ENCODE measurements at regions not wholly inside any gene's neighbourhood (a gene's known extent, or its start where the extent isn't known, plus 50 kb on each side); places are given as distances from the start of the nearest gene placed in this dataset.

DNA sequence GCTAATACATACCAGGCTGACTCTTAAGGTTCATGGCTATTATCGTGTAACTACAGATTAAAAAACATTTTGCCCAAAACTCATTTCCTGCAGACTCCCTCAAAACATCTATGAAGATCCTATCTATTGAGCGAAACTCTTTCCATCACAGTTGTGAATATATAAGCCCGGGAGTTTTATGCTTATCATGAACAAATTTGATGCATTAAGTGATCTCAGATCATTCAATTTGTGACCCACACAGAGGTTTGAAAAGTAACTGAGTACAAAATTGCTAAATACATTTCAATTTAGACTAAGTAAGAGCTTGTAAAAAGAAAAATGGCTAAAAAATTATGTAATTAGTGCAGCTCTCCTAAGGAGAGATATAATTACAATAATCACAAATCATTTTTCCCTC is 1228.8 kb upstream of the TENM4 start:
- DNase-seq (ENCODE audit: low spot score): no peak

GRCh38 chr11:80668039-80668438 is 1227.2 kb upstream of the TENM4 start:
- DNase-seq (ENCODE audit: low spot score): no peak

DNA sequence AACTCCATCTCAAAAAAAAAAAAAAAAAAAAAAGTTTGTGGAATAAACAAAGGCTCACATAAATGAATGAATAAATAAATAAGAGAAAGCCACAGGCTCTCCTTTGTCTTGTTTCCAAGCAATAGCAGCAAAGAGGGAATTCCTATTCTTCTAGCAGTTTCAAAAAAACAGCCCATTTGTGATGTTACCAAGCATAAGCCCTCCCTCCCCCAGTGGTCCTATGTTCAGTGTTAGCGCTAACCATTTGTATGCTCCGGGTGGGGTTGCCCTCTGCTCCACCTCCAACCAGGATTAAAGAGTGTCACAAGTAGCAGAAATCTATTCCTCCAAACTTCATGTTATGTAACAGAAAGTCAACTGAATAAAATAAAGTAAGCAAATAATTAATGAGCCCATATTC is 1215.0 kb upstream of the TENM4 start:
- DNase-seq (ENCODE audit: low spot score): no peak

DNA sequence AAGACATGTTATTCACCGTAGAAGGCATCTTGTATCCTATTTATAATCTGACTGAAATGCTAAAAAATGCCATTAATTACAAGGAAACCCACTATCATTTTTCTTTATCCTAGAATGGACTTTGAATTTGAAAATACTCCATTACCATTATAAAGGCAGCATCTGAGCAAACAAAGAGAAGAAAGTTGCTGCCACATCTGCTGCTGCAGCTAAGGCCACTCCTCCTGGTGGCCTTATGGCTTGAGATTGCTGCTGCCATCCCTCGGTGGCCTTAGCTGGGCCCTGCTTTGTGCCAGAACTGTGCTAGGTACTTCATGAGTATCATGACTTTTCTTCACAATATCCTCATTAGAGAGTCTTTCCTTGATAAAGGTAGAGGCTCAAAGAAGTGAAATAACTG is 1210.1 kb upstream of the TENM4 start:
- DNase-seq (ENCODE audit: low spot score): no peak

DNA sequence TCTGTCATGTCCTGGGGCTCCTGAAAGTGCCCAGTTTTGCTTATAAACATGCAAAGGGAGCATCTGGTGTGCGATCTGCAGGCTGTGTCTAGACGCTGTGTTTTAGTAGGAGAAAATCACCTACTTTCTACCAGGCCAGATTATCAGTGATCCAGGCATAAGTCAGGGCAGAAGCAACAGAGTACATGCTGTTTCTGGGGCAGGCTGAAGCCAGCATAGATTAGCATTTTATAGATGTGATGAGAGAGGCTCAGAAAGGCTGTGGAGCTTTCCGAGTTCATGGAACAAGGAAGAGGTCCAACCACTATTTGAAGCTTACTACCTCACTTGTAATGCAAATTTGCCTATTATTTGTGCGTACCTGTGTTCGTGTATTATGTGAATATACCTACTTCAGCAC is 1208.4 kb upstream of the TENM4 start:
- DNase-seq (ENCODE audit: low spot score): no peak

GRCh38 chr11:80638296-80638695 is 1197.5 kb upstream of the TENM4 start:
- no peak for DNase-seq (ENCODE audit: low spot score)

DNA sequence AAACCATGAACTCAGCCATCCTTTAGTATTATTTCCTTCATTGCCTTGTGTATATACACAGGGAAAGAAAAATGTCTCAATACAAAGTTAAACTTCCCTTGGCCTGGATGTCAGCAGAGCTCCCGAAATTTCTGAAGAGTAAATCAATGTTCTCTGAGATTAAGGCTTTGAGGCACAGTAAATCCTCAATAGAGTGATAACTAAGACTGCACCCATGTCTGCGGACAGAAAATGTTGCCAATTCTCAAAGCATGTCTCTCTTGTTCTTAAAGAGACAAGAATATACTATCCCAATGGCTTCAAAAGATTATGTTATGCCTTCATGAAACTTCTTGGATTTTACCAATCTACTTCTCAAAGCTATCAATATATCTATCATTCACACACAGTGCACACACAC is 1196.7 kb upstream of the TENM4 start:
- no peak for DNase-seq (ENCODE audit: low spot score)

DNA sequence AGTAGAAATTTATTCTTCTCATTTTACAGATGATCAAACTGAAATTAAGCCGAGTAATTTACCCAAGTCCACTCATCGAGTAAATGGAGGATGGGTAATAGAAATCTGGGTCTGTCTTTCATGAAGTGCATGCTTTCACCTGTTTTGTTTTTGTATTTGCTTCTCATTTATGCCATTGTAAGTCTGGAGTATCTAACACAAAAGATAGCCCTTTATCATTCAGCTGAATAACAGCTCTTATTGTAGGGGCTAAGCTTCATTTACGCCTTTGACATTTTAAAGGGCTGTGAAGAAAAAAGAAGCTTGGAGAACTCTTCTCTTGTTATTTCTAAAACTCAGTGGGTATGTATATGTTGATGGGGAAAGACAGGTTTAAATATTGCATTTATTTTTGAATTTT is 1196.2 kb upstream of the TENM4 start:
- DNase-seq (ENCODE audit: low spot score): no peak

- no peak for DNase-seq (ENCODE audit: low spot score)
These were observed 1194.3 kb upstream of the TENM4 start for GRCh38 chr11:80635178-80635577.

GRCh38 chr11:80632691-80633090 is 1191.9 kb upstream of the TENM4 start:
- DNase-seq (ENCODE audit: low spot score): no peak

DNA sequence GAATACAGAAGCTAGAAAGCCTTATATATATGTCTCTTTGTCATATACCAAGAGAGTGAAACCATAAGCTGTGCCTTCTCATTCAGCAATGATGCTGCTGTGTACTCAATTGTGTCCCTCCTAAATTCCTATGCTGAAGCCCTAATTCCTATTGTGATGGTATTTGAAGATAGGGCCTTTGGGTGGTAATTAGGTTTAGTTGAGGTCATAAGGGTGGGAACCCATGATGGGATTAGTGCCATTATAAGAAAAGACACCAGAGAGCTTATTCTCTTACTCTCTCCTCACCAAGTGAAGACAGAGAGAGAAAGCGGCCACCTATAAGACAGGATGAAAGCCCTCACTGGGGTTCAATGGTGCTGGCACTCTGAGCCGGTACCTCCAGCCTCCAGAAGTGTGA is 1191.3 kb upstream of the TENM4 start:
- DNase-seq (ENCODE audit: low spot score): no peak

- DNase-seq (ENCODE audit: low spot score): no peak
These were observed 1188.6 kb upstream of the TENM4 start for GRCh38 chr11:80629466-80629865.

GRCh38 chr11:80627364-80627763 is 1186.5 kb upstream of the TENM4 start:
- DNase-seq (ENCODE audit: low spot score): no peak

GRCh38 chr11:80626721-80627120 is 1185.9 kb upstream of the TENM4 start:
- no peak for DNase-seq (ENCODE audit: low spot score)

- no peak for DNase-seq (ENCODE audit: low spot score)
These were observed 1184.7 kb upstream of the TENM4 start for GRCh38 chr11:80625563-80625962.

DNA sequence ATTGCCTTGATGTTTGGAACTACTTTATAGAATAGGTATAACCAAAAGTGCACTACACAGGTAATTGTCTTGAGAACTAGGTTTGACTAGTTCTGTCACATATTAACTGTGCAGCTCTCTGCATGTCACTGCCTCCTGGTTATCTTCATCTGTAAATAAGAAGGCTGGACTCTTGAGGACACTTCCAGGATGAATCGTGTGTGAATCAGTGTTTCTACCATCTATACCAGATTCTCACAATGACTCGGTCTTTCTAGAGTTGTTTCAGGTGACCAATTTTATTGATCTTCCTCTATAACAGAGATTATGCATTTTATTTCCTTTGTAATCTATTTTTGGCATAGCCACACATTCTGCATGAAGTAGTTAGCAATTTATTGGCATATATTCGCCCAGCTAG is 1181.0 kb upstream of the TENM4 start:
- no peak for DNase-seq (ENCODE audit: low spot score)

GRCh38 chr11:80620867-80621266 is 1180.0 kb upstream of the TENM4 start:
- no peak for DNase-seq (ENCODE audit: low spot score)

DNA sequence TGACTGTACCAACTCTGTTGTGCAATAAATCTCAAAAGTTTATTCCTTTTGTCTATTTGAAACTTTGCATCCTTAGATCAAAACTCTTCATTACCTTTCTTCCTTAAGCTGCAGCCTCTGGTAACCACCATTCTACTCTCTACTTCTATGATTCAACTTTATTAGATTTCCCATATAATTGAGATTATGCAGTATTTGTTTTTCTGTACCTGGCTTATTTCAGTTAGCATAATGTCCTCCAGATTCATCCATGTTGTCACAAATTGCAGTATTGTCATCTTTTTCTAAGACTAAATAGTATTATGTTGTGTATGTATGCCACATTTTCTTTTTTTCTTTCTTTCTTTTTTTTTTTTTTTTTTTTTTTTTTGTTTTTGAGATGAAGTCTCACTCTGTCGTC is 1176.3 kb upstream of the TENM4 start:
- no peak for DNase-seq (ENCODE audit: low spot score)

- no peak for DNase-seq (ENCODE audit: low spot score)
These were observed 1175.4 kb upstream of the TENM4 start for GRCh38 chr11:80616070-80616800.

DNA sequence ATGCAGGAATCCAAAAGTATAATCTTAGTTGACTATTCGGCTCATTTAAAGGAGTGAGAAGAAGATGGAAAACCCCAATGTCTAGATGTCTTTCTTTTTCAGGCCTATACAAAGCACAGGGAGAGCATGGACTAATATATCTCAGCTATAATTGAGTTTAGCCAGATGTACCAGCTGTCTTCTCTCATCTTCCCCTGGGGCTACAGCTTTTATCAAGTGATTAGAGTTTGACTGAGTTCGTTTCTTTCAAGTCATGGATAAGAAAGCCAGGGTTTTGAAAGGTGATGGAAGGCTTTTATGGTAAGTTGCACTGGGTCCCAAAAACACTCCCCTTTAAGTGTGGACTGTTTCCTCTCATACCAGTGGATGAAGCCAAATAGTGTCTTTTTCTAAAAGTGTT is 1172.8 kb upstream of the TENM4 start:
- DNase-seq (ENCODE audit: low spot score): no peak

DNA sequence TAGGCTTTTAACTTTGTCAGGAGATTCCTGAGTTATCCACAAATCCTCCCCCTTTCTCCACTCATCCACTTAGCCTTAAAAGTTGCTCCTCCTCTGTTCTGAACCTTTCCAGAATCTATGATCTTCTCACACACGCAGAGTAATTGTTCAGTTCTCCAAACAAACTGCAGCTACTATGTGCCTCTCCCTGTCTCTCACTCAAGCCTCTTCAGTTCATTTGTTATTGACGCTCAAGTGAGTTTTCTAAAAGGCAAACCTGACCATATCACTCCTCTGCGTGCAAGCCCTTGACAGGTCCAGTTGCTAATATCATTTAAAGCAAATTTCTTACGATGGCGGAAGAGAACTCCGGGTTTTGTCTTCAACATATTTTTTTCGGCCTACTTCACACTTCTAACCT is 1169.7 kb upstream of the TENM4 start:
- no peak for DNase-seq (ENCODE audit: low spot score)

- DNase-seq (ENCODE audit: low spot score): no peak
These were observed 1162.6 kb upstream of the TENM4 start for GRCh38 chr11:80603472-80603871.

DNA sequence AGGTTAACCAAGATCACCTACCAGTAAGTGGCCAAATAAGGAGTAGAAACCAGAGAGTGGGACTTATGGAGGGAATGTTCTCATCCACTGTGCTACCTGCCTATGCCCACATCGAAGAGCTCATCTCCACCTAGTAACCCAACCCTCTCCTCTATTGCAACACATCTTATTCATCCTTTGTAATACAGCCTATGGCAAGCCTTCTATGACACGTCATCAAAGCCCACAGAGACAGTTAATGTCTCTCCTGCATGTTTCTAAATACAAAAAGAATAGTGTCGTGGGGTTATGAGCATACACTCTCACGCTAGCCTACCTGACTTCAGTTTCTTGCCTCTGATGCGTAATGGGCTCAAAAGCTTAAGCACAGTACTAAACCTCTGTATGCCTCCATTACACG is 1158.1 kb upstream of the TENM4 start:
- no peak for DNase-seq (ENCODE audit: low spot score)

DNA sequence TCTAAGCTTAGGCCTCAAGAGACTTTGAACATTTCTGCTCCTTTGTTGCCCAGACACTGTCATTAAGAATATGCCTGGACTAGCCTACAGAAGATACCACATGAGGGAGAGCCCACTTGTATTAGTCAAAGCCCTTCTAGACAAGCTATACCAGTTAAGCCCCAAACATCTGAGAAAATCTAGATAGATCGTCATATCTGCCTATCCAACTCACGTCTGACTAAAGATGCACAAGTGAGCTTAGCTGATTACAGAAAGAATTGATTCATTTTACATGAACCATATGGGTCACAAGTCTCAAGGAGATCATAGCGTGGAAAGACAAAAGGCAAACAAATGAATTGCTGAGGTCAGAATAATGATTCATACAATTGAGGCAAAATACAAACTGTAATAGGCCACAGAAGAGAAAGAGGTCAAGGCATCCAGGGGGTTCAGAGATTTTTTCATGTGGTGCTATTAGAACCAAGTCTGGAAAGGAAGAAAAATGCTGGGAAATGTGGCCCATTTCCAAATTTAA is 1155.5 kb upstream of the TENM4 start:
- no peak for DNase-seq (ENCODE audit: low spot score)

Data from HuH-7 (cell line).